GM12801 (cell line): ENCODE measurements at regions not wholly inside any gene's neighbourhood (a gene's known extent, or its start where the extent isn't known, plus 50 kb on each side); places are given as distances from the start of the nearest gene placed in this dataset.

Experiments
- CTCF ChIP-seq: IDR thresholded peaks from one replicate; pipeline ENCODE4 v1.5.1; 2011; ENCODE audit warnings: control low read depth; ENCODE audit not compliant: insufficient read length; ENCODE audit errors: extremely low read depth

- no peak for TF ChIP-seq CTCF
These were observed 159.3 kb upstream of the DPH6 start for GRCh38 chr15:35705030-35705883.

GRCh38 chr15:35705884-35706585, 160.1 kb upstream of the DPH6 start:
- no peak for TF ChIP-seq CTCF

GRCh38 chr15:35712956-35713355, 167.0 kb upstream of the DPH6 start:
- TF ChIP-seq CTCF = no peak

DNA sequence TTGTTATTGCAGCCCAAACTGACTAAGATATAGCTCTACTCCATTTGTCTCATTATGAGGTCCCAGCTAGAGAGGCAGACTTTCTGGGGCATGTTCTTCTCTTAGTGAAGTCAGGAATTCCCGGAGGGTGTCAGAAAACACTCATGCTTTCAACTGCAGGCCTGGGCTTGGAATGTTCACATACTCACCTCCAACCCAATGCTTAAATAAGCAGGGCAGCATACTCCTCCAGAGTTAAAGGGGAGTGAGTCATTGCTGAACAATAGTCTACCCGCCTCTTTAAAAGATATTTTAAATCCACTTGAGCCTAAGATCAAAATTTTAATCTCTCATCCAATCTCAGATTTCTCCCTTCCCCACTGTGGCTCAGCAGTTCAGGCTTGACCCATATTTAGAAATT, 167.8 kb upstream of the DPH6 start:
- TF ChIP-seq CTCF = no peak

- no peak for TF ChIP-seq CTCF
These were observed 171.8 kb upstream of the DPH6 start for GRCh38 chr15:35717721-35718120.

DNA sequence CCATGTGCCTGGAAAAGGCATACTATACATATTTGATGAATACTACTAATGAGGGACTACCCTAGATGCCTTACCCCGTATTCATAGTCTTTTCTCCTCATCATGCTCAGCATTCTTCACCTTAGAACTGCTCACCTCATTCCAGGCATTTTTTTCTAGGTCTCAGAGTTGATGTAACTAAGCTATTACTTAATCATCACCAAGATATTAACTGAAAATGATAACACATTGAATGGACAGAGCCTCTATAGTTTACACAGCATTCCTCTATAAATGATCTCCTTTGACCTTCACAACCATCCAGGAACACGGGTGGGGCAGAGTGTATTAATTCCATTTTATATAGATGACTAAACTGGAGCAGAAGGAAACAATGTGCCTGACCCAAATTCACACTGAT, 174.1 kb upstream of the DPH6 start:
- no peak for TF ChIP-seq CTCF

DNA sequence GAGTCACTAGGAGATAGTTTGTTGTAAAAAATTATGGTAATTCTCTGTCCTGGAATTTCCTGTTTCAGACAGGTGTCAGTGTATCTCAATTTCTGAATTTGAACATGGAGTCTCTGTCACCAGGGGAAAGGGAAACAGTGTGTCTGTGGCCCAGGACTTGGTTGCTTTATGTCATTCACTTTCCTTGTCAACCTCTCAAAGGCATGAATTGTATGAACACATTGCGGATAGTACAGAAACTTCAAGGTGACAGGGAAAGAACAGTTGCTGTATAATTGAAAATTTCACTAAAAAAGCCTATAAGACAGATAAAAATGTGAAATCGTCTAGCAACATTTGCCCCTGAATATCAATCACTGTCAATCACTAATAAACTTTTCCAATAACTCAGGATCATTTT, 175.0 kb upstream of the DPH6 start:
- no peak for TF ChIP-seq CTCF
